ENCODE measurements at regions not wholly inside any gene's neighbourhood (a gene's known extent, or its start where the extent isn't known, plus 50 kb on each side); places are given as distances from the start of the nearest gene placed in this dataset.

- no peak for DNase-seq (ENCODE audit: low read depth, low spot score)
Measured at GRCh38 chr4:12203945-12204344, 775.3 kb upstream of the HS3ST1 start.

GRCh38 chr4:12200226-12200625, 771.5 kb upstream of the HS3ST1 start:
- no peaks in the 10 kb centered on the region for H3K4me1 ChIP-seq (ENCODE audit: control insufficient read depth, insufficient read depth, low read length)
- H3K27ac ChIP-seq (ENCODE audit: low read length), result no peak overlapping the region
- WGBS (ENCODE audit: insufficient coverage, insufficient read length), result no CpG with 5 or more reads among the region's 3 CpGs
- no peaks in the 10 kb centered on the region for H3K9me3 ChIP-seq (ENCODE audit: control insufficient read depth, insufficient read depth, low read length)
- DNase-seq (ENCODE audit: low read depth, low spot score), result no peak
- H3K4me3 ChIP-seq (ENCODE audit: low read length), result no peak overlapping the region
- no peaks in the 10 kb centered on the region for H3K36me3 ChIP-seq (ENCODE audit: control insufficient read depth, insufficient read depth, low read length)
- no peaks in the 10 kb centered on the region for H3K27me3 ChIP-seq (ENCODE audit: control insufficient read depth, insufficient read depth, low read length)

More at GRCh38 chr4:12203945-12204344, 775.3 kb upstream of the HS3ST1 start:
- Histone ChIP-seq H3K27me3 (ENCODE audit: control insufficient read depth, insufficient read depth, low read length) (no peaks in the 10 kb centered on the region), H3K27ac (ENCODE audit: low read length) (no peak overlapping the region), H3K4me1 (ENCODE audit: control insufficient read depth, insufficient read depth, low read length) (no peaks in the 10 kb centered on the region), H3K36me3 (ENCODE audit: control insufficient read depth, insufficient read depth, low read length) (no peaks in the 10 kb centered on the region), H3K4me3 (ENCODE audit: low read length) (no peak overlapping the region), H3K9me3 (ENCODE audit: control insufficient read depth, insufficient read depth, low read length) (no peaks in the 10 kb centered on the region)
- no CpG with 5 or more reads among the region's 4 CpGs for WGBS (ENCODE audit: insufficient coverage, insufficient read length)

GRCh38 chr4:12186526-12186925, 757.8 kb upstream of the HS3ST1 start:
- no peak for DNase-seq (ENCODE audit: low read depth, low spot score)
- Histone ChIP-seq H3K4me3 (ENCODE audit: low read length) (no peak overlapping the region), H3K27ac (ENCODE audit: low read length) (no peak overlapping the region), H3K27me3 (ENCODE audit: control insufficient read depth, insufficient read depth, low read length) (no peaks in the 10 kb centered on the region), H3K36me3 (ENCODE audit: control insufficient read depth, insufficient read depth, low read length) (no peaks in the 10 kb centered on the region), H3K4me1 (ENCODE audit: control insufficient read depth, insufficient read depth, low read length) (no peaks in the 10 kb centered on the region), H3K9me3 (ENCODE audit: control insufficient read depth, insufficient read depth, low read length) (no peaks in the 10 kb centered on the region)
- WGBS (ENCODE audit: insufficient coverage, insufficient read length), result no CpG with 5 or more reads among the region's 2 CpGs

- H3K27ac ChIP-seq (ENCODE audit: low read length), result no peak overlapping the region
- H3K4me1 ChIP-seq (ENCODE audit: control insufficient read depth, insufficient read depth, low read length), result no peaks in the 10 kb centered on the region
- H3K36me3 ChIP-seq (ENCODE audit: control insufficient read depth, insufficient read depth, low read length), result no peaks in the 10 kb centered on the region
- no peak overlapping the region for H3K4me3 ChIP-seq (ENCODE audit: low read length)
- H3K9me3 ChIP-seq (ENCODE audit: control insufficient read depth, insufficient read depth, low read length), result no peaks in the 10 kb centered on the region
- no peak for DNase-seq (ENCODE audit: low read depth, low spot score)
- WGBS (ENCODE audit: insufficient coverage, insufficient read length), result no CpG with 5 or more reads among the region's 11 CpGs
- no peaks in the 10 kb centered on the region for H3K27me3 ChIP-seq (ENCODE audit: control insufficient read depth, insufficient read depth, low read length)
Measured at GRCh38 chr4:12178614-12179610, 750.2 kb upstream of the HS3ST1 start.

GRCh38 chr4:12177416-12177815, 748.7 kb upstream of the HS3ST1 start:
- H3K4me1 ChIP-seq (ENCODE audit: control insufficient read depth, insufficient read depth, low read length), result no peaks in the 10 kb centered on the region
- H3K36me3 ChIP-seq (ENCODE audit: control insufficient read depth, insufficient read depth, low read length), result no peaks in the 10 kb centered on the region
- no CpG with 5 or more reads among the region's 2 CpGs for WGBS (ENCODE audit: insufficient coverage, insufficient read length)
- no peaks in the 10 kb centered on the region for H3K9me3 ChIP-seq (ENCODE audit: control insufficient read depth, insufficient read depth, low read length)
- H3K4me3 ChIP-seq (ENCODE audit: low read length), result no peak overlapping the region
- H3K27ac ChIP-seq (ENCODE audit: low read length), result no peak overlapping the region
- no peaks in the 10 kb centered on the region for H3K27me3 ChIP-seq (ENCODE audit: control insufficient read depth, insufficient read depth, low read length)
- DNase-seq (ENCODE audit: low read depth, low spot score), result no peak

GRCh38 chr4:12173496-12173895, 744.8 kb upstream of the HS3ST1 start:
- no peaks in the 10 kb centered on the region for H3K4me1 ChIP-seq (ENCODE audit: control insufficient read depth, insufficient read depth, low read length)
- no peak for DNase-seq (ENCODE audit: low read depth, low spot score)
- H3K9me3 ChIP-seq (ENCODE audit: control insufficient read depth, insufficient read depth, low read length), result no peaks in the 10 kb centered on the region

GRCh38 chr4:12172198-12172973, 743.7 kb upstream of the HS3ST1 start:
- H3K36me3 ChIP-seq (ENCODE audit: control insufficient read depth, insufficient read depth, low read length), result no peaks in the 10 kb centered on the region
- H3K4me1 ChIP-seq (ENCODE audit: control insufficient read depth, insufficient read depth, low read length), result no peaks in the 10 kb centered on the region
- no peak for DNase-seq (ENCODE audit: low read depth, low spot score)
- H3K4me3 ChIP-seq (ENCODE audit: low read length), result no peak overlapping the region
- WGBS (ENCODE audit: insufficient coverage, insufficient read length), result no CpG with 5 or more reads among the region's 3 CpGs
- no peaks in the 10 kb centered on the region for H3K27me3 ChIP-seq (ENCODE audit: control insufficient read depth, insufficient read depth, low read length)
- H3K9me3 ChIP-seq (ENCODE audit: control insufficient read depth, insufficient read depth, low read length), result no peaks in the 10 kb centered on the region
- H3K27ac ChIP-seq (ENCODE audit: low read length), result no peak overlapping the region

More at GRCh38 chr4:12173496-12173895, 744.8 kb upstream of the HS3ST1 start:
- H3K4me3 ChIP-seq (ENCODE audit: low read length), result no peak overlapping the region
- no CpG with 5 or more reads among the region's 4 CpGs for WGBS (ENCODE audit: insufficient coverage, insufficient read length)
- no peaks in the 10 kb centered on the region for H3K36me3 ChIP-seq (ENCODE audit: control insufficient read depth, insufficient read depth, low read length)
- no peak overlapping the region for H3K27ac ChIP-seq (ENCODE audit: low read length)
- H3K27me3 ChIP-seq (ENCODE audit: control insufficient read depth, insufficient read depth, low read length), result no peaks in the 10 kb centered on the region

- H3K4me1 ChIP-seq (ENCODE audit: control insufficient read depth, insufficient read depth, low read length), result no peaks in the 10 kb centered on the region
- no CpG with 5 or more reads among the region's 4 CpGs for WGBS (ENCODE audit: insufficient coverage, insufficient read length)
- no peaks in the 10 kb centered on the region for H3K9me3 ChIP-seq (ENCODE audit: control insufficient read depth, insufficient read depth, low read length)
- no peaks in the 10 kb centered on the region for H3K36me3 ChIP-seq (ENCODE audit: control insufficient read depth, insufficient read depth, low read length)
- H3K27ac ChIP-seq (ENCODE audit: low read length), result no peak overlapping the region
- H3K27me3 ChIP-seq (ENCODE audit: control insufficient read depth, insufficient read depth, low read length), result no peaks in the 10 kb centered on the region
- H3K4me3 ChIP-seq (ENCODE audit: low read length), result no peak overlapping the region
- no peak for DNase-seq (ENCODE audit: low read depth, low spot score)
Measured at GRCh38 chr4:12170308-12170707, 741.6 kb upstream of the HS3ST1 start.

GRCh38 chr4:12165616-12166015, 736.9 kb upstream of the HS3ST1 start:
- DNase-seq (ENCODE audit: low read depth, low spot score), result no peak
- Histone ChIP-seq H3K36me3 (ENCODE audit: control insufficient read depth, insufficient read depth, low read length) (no peaks in the 10 kb centered on the region), H3K4me3 (ENCODE audit: low read length) (no peak overlapping the region), H3K27ac (ENCODE audit: low read length) (no peak overlapping the region), H3K27me3 (ENCODE audit: control insufficient read depth, insufficient read depth, low read length) (no peaks in the 10 kb centered on the region), H3K4me1 (ENCODE audit: control insufficient read depth, insufficient read depth, low read length) (no peaks in the 10 kb centered on the region), H3K9me3 (ENCODE audit: control insufficient read depth, insufficient read depth, low read length) (no peaks in the 10 kb centered on the region)

GRCh38 chr4:12146339-12146738, 717.6 kb upstream of the HS3ST1 start:
- H3K27me3 ChIP-seq (ENCODE audit: control insufficient read depth, insufficient read depth, low read length), result no peaks in the 10 kb centered on the region
- H3K4me3 ChIP-seq (ENCODE audit: low read length), result no peak overlapping the region
- no peak overlapping the region for H3K27ac ChIP-seq (ENCODE audit: low read length)
- H3K36me3 ChIP-seq (ENCODE audit: control insufficient read depth, insufficient read depth, low read length), result no peaks in the 10 kb centered on the region
- DNase-seq (ENCODE audit: low read depth, low spot score), result no peak
- no peaks in the 10 kb centered on the region for H3K9me3 ChIP-seq (ENCODE audit: control insufficient read depth, insufficient read depth, low read length)
- no peaks in the 10 kb centered on the region for H3K4me1 ChIP-seq (ENCODE audit: control insufficient read depth, insufficient read depth, low read length)
